HG02571 (cell line): ENCODE measurements at regions not wholly inside any gene's neighbourhood (a gene's known extent, or its start where the extent isn't known, plus 50 kb on each side); places are given as distances from the start of the nearest gene placed in this dataset.

Experiments used
- ATAC-seq: cut with Tn5 transposase; IDR thresholded peaks from one replicate; pipeline ENCODE4 v1.9.1; 2021; ENCODE audit warnings: mild to moderate bottlenecking, moderate library complexity; ENCODE audit not compliant: unreplicated experiment

- ATAC-seq, result no peak
Measured at GRCh38 chr6:78570044-78570443, 297.3 kb upstream of the IRAK1BP1 start.

DNA sequence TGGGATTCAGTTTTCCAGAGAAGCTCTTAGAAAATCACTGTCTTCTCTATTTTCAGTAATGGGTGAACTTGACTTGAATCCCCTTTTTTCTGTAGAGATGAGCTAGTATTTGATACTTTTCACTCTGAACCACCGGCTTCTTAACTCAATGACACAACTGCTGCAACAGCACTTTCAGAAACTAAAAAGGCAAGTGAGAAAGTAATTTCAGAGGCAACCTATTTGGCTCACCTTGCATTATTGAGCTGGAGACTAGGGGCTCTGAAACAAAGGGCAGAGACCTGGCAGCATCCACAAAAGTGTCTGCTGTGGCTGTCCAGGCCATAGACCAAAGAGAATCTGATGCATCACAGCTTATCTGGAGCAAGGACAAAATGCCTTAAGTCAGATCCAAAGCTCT lies 289.8 kb upstream of the IRAK1BP1 start:
- no peak for ATAC-seq

- ATAC-seq, result no peak
Measured at GRCh38 chr6:78578430-78578829, 288.9 kb upstream of the IRAK1BP1 start.

- ATAC-seq, result no peak
Measured at GRCh38 chr6:78580923-78581322, 286.4 kb upstream of the IRAK1BP1 start.

GRCh38 chr6:78583079-78583478 lies 284.3 kb upstream of the IRAK1BP1 start:
- ATAC-seq, result no peak

GRCh38 chr6:78589436-78589835 lies 277.9 kb upstream of the IRAK1BP1 start:
- no peak for ATAC-seq

DNA sequence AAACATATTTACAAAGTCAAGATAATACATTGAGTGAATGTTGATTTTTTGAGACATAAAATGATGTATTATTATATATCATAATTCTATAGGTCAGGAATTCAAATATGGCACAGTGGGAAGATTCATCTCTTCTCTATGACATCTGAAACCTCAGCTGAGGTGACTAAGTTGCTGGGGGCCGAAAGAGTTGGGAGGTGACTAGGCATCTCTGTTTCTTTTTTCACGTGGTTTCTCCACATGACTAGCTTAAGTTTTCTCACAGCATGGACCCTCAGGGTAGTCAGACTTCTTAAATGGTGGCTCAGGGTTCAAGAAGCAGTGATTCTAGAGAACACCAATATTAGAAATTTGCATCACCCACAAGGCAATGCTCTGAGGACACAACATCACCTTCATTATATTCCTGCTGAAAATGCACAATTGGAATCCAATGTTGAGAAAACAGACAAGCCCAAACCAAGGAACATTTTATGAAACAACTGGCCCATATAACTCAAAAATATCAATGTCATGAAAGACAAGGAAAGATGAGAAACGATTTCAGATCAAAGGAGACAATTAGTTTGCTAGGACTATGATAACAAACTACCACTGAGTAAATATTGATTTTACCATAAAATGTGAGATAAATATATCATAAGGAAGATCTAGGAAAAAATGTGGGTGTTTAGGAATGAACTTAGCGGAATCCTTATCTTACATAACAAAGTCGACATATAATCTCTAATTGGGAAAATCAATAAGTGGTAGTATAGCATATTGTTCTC lies 273.3 kb upstream of the IRAK1BP1 start:
- ATAC-seq, result no peak

DNA sequence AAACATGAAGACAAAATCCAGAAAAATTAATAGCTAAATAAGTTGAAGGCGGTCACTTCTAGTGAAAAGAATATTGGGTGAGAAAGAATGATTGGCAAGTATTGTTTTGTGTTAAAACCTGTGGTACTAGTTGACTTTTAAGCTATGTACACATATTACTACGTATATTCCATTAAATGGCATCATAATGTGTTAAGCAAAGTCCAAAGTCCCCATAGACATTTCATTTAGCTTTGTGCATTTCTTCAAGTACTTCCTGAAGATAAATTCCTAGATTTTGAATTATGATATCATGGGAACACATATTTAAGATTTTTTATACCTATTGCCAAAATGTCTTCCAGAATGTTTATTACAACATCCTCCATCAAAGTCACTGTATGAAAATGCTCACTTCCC lies 272.7 kb upstream of the IRAK1BP1 start:
- no peak for ATAC-seq

- ATAC-seq, result no peak
Measured at GRCh38 chr6:78597966-78598365, 269.4 kb upstream of the IRAK1BP1 start.

DNA sequence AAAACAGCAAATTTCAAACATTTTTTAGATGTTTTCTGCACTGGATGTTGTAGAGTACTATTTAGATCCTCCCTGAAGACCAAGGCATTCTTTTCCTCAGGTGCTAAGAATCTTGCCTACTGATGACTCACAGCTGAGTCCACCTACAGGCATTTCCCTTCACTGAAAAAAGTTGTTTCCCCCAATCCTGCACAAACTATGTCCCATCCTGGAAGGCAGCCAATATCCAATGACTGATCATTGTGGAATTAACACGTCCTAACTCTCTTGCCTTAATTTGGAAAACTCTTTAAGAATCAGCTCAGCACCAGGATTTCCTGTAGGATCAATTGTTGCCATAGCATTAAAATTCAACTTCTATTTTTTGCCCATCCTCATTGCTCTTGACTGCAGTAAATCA lies 268.4 kb upstream of the IRAK1BP1 start:
- no peak for ATAC-seq

- no peak for ATAC-seq
Measured at GRCh38 chr6:78599526-78599925, 267.8 kb upstream of the IRAK1BP1 start.

DNA sequence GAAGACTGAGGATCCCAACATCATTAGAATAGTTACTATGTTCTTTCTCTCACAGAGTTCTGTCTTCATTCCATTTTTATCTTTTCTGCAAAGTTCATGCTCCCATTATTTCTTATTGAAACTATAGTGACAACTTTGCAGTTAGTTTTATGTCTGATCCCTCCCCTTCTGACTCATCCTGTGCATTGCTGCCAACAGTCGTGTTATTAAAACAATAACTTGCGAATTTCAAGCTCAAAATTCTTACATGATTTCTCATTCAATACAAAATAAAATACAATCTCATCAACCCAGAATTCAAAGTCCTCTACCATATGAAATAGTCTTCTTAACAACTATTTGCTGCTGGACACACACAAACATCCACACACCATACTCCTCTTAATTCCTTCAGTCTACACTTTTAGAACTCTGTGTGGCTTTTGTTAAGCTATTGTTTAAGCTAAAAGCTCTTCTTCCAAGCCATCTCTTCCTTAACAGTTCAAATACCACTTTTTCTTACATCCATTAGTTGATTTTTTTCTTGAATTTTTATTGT lies 261.4 kb upstream of the IRAK1BP1 start:
- ATAC-seq, result no peak

DNA sequence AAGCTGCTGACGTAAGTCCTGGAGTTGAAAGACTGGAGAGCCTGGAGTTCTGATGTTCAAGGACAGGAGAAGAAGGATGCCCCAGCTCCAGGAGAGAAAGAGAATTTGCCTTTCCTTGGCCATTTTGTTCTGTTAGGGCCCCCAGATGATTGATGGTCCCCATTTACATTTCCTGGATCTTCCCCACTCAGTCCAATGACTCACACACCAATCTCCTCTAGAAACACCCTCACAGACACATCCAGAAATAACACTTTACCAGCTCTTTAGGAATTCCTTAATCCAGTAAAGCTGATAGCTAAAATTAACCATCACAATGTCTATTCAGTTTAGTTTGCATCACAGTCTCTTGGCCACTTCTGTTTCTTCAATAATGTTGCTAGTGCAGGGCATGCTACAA lies 260.2 kb upstream of the IRAK1BP1 start:
- no peak for ATAC-seq

- ATAC-seq, result no peak
Measured at GRCh38 chr6:78611102-78611620, 256.2 kb upstream of the IRAK1BP1 start.

GRCh38 chr6:78611886-78612480 lies 255.4 kb upstream of the IRAK1BP1 start:
- ATAC-seq, result no peak

GRCh38 chr6:78614961-78615360 lies 252.4 kb upstream of the IRAK1BP1 start:
- ATAC-seq, result peak; percentile 47

DNA sequence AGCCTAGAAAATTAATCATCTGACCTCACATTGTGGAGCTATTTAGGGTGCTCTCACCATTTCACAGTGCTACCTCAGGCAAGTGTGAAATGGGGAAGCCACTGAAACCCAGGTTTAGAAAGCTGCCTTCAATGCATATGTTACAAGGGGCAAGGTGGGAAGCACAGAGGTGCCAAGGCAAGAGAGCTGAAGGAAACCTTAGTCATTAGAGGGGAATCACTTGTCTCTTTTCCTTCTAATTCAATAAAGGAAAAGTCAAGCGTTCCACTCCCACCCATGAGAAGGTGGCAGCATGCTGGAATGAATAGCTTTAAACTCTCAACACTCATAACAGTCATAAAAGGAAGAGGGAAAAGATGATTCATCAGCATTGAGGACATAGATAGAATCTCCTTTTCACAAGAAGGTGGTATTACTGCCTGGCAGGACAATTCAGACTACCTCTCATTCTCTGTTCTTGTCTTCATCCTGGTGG lies 251.9 kb upstream of the IRAK1BP1 start:
- peak; percentile 67 for ATAC-seq

GRCh38 chr6:78618970-78619369 lies 248.4 kb upstream of the IRAK1BP1 start:
- no peak for ATAC-seq

DNA sequence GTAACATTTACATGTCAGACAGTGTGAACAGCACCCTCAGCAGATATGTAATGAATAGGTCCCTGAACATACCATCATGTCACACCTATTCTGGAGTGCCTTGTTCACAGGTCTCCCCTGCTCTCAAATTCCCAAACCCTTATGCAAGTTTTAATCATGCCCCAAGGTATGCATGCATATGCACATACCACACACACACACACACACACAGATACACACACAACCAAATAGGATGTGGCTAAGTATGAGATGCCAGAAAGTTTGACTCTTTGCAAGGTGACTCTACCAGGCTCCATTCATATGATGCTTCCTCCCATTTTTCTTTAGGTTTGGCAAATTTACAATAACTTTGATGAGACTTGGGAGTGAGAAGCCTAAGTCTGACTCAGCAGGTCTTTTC lies 243.8 kb upstream of the IRAK1BP1 start:
- ATAC-seq, result no peak

DNA sequence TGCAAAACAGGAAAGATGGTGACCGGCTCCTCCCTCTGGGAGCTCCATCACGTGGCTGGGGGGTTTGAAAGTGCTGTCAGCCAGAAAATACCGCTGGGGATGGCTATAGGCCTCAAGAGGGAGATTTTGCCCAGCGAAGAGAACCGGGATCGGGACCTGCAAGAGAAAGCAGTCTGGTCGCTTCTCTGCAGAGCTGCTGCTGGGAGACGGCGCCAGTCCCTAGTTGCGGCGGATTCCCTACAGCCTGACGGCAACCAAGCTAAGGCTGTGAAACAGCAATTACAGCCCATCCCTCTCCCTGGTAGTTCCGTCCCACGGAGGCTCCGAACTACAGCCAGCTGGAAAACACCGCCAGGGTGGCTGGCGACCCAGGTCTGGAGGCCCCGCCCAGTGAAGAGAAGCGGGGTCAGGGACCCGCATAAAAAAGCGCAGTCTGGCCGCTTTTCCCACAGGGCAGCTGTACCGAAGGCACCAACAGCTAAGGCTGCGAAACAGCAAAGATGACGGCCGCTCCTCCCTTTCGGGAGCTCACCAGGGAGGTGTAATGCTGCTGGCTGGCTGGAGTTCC lies 238.1 kb upstream of the IRAK1BP1 start:
- no peak for ATAC-seq

DNA sequence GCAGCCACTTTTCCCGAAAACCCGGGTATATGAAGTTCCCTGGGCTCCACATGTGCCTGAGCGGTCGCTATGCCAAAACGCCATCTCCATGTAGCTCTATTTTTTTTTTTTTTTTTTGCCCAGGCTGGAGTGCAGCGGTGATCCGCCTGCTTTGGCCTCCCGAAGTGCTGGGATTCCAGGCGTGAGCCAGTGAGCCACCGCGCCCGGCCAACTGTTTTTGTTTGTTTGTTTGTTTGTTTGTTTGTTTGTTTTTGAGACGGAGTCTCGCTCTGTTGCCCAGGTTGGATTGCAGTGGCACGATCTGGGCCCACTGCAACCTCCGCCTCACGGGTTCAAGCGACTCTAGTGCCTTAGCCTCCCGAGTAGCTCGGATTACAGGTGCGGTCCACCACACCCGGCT lies 237.5 kb upstream of the IRAK1BP1 start:
- no peak for ATAC-seq

- no peak for ATAC-seq
Measured at GRCh38 chr6:78631976-78632375, 235.4 kb upstream of the IRAK1BP1 start.
